Stimulated activated naive CD8-positive, alpha-beta T cell treated with anti-CD3 and anti-CD28 coated beads, Interleukin-15, amount 100 ng/mL, for 72 hours (primary cell): ENCODE measurements at regions not wholly inside any gene's neighbourhood (a gene's known extent, or its start where the extent isn't known, plus 50 kb on each side); places are given as distances from the start of the nearest gene placed in this dataset.
A peak's percentile ranks its signal among the peaks of the same experiment; 100 is the strongest.

Source experiments
- ATAC-seq: fragments of 150-1000 bp; cut with Tn5 transposase; 2 replicates; pipeline ENCODE4 v1.10.0; 2021; ENCODE audit warnings: mild to moderate bottlenecking, moderate library complexity
- DNase-seq, 2 donors: peaks; one replicate each; pipeline ENCODE4 v3.0.0; 2021 to 2022
- H3K27ac Mint-ChIP-seq, 2 donors: one replicate each; pipeline ENCODE4 v1.8.0; 2022; ENCODE audit warnings: mild to moderate bottlenecking in 2 of 2, mixed read lengths in 2 of 2, moderate library complexity in 2 of 2
- H3K27me3 Mint-ChIP-seq: one replicate; pipeline ENCODE4 v1.8.0; 2022; ENCODE audit warnings: mixed read lengths
- H3K4me1 Mint-ChIP-seq: one replicate; pipeline ENCODE4 v1.8.0; 2022; ENCODE audit warnings: mild to moderate bottlenecking, mixed read lengths
- H3K4me3 Mint-ChIP-seq, 2 donors: one replicate each; pipeline ENCODE4 v1.8.0; 2022; ENCODE audit warnings: mild to moderate bottlenecking in 2 of 2, mixed read lengths in 2 of 2, moderate library complexity in 1 of 2
- H3K9me3 Mint-ChIP-seq, 2 donors: one replicate each; pipeline ENCODE4 v1.8.0; 2022; ENCODE audit warnings: mixed read lengths in 2 of 2

DNA sequence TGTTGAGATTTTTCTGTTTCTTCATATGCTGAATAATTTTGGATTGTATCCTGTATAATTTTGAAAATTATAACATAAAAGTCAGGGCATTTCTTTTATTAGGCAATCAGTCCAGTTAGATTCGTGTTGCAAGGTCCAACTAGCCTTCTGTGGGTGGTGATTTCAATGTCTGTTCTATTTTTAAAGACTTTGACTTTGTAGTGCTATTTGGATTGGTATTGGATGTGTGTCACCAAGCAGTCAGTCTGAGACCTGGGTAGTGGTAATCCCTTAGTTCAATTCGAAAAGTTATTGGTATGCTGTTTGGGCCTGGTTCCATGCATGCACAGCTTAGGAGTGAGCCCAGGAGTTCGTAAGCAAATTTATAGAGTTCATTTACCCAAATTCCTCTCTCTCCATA, 82.2 kb downstream of the EPDR1 start:
- DNase-seq (no peak), ATAC-seq (no peak)
- Mint-ChIP-seq H3K27me3 (no peaks in the 10 kb centered on the region), H3K9me3 (peaks cover under 1 to 5% of the 10 kb centered on the region in 2 donors), H3K4me1 (no peaks in the 10 kb centered on the region), H3K4me3 (no peak overlapping the region), H3K27ac (no peak overlapping the region)

DNA sequence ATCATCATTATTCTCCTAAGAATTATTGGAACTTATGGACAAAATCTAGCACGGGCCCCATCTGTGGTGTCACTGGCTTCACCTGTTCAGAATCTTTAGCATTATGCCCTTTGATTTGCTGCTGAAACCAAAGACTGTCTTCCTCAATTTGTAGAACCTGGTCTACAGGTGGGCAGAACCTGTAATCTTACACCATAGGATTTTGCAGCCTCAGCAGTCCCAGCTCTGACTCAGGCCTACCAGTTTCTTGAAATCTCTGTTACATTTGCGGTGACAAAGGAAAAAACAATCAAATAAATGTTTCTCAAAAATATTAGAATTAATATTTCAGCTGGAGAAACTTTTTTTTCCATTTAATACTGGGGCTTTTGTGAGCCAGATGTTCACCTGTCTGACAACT, 86.1 kb downstream of the EPDR1 start:
- no peak for ATAC-seq
- Mint-ChIP-seq H3K9me3 (peaks cover 7 to 18% of the 10 kb centered on the region in 2 donors), H3K27me3 (no peaks in the 10 kb centered on the region), H3K4me1 (no peaks in the 10 kb centered on the region), H3K27ac (no peak overlapping the region), H3K4me3 (no peak overlapping the region)
- DNase-seq: no peak

DNA sequence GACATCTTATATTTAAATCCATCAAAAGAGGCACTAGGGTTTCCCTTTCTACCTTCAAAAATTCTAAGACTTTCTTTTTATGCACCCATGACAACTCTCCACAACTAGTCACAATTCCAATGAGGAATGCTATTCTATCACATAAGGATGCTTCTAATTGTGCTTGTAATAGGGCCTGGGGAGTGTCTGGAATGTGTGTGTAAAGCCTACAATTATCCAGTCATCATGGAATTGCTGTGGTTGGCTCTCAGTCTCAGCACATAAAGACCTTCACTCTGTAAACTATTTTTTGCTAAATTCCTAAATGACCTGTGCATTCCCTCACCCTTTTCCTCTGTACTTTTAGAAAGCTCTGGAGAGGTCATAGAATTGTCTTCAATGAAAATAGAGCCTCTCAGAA, 86.7 kb downstream of the EPDR1 start:
- peaks cover 7 to 18% of the 10 kb centered on the region in 2 donors for H3K9me3 Mint-ChIP-seq
- H3K27ac Mint-ChIP-seq: no peak overlapping the region
- no peak for DNase-seq
- H3K27me3 Mint-ChIP-seq: no peaks in the 10 kb centered on the region
- ATAC-seq: no peak
- H3K4me3 Mint-ChIP-seq: no peak overlapping the region
- H3K4me1 Mint-ChIP-seq: no peaks in the 10 kb centered on the region

- no peak for DNase-seq
- Mint-ChIP-seq H3K4me3 (no peak overlapping the region), H3K9me3 (peaks cover 7 to 18% of the 10 kb centered on the region in 2 donors), H3K27ac (no peak overlapping the region), H3K27me3 (peaks cover 11% of the 10 kb centered on the region), H3K4me1 (no peaks in the 10 kb centered on the region)
- ATAC-seq: no peak
Observed at GRCh38 chr7:38013246-38013645, 92.8 kb downstream of the EPDR1 start.

- peaks cover 11% of the 10 kb centered on the region for H3K27me3 Mint-ChIP-seq
- ATAC-seq: no peak
Observed at GRCh38 chr7:38016567-38016966, 96.1 kb downstream of the EPDR1 start.

GRCh38 chr7:38017320-38017719, 96.9 kb downstream of the EPDR1 start:
- Mint-ChIP-seq H3K4me3 (no peak overlapping the region), H3K9me3 (no peaks in the 10 kb centered on the region), H3K4me1 (no peaks in the 10 kb centered on the region), H3K27ac (no peak overlapping the region), H3K27me3 (peaks cover 11% of the 10 kb centered on the region)
- no peak for DNase-seq
- ATAC-seq: no peak

More at GRCh38 chr7:38016567-38016966, 96.1 kb downstream of the EPDR1 start:
- no peak for DNase-seq
- no peaks in the 10 kb centered on the region for H3K4me1 Mint-ChIP-seq
- no peak overlapping the region for H3K4me3 Mint-ChIP-seq
- H3K27ac Mint-ChIP-seq: no peak overlapping the region
- H3K9me3 Mint-ChIP-seq: no peaks in the 10 kb centered on the region

GRCh38 chr7:38020121-38020785, 99.8 kb downstream of the EPDR1 start:
- Mint-ChIP-seq H3K9me3 (no peaks in the 10 kb centered on the region), H3K4me3 (no peak overlapping the region), H3K27me3 (peaks cover 11% of the 10 kb centered on the region), H3K4me1 (no peaks in the 10 kb centered on the region), H3K27ac (no peak overlapping the region)
- no peak for DNase-seq
- ATAC-seq: no peak

GRCh38 chr7:38021892-38022291, 101.5 kb downstream of the EPDR1 start:
- Mint-ChIP-seq H3K27me3 (peaks cover 11% of the 10 kb centered on the region), H3K4me1 (no peaks in the 10 kb centered on the region), H3K27ac (no peak overlapping the region), H3K9me3 (no peaks in the 10 kb centered on the region), H3K4me3 (no peak overlapping the region)
- ATAC-seq (no peak), DNase-seq (no peak)

- Mint-ChIP-seq H3K4me3 (no peak overlapping the region), H3K27me3 (no peaks in the 10 kb centered on the region), H3K9me3 (no peaks in the 10 kb centered on the region), H3K27ac (no peak overlapping the region), H3K4me1 (no peaks in the 10 kb centered on the region)
- DNase-seq (no peak), ATAC-seq (no peak)
Observed at GRCh38 chr7:38025815-38026214, 105.4 kb downstream of the EPDR1 start.

GRCh38 chr7:38027884-38028455, 107.5 kb downstream of the EPDR1 start:
- Mint-ChIP-seq H3K27ac (no peak overlapping the region), H3K4me1 (no peaks in the 10 kb centered on the region), H3K4me3 (no peak overlapping the region), H3K27me3 (no peaks in the 10 kb centered on the region), H3K9me3 (no peaks in the 10 kb centered on the region)
- DNase-seq: no peak
- no peak for ATAC-seq

DNA sequence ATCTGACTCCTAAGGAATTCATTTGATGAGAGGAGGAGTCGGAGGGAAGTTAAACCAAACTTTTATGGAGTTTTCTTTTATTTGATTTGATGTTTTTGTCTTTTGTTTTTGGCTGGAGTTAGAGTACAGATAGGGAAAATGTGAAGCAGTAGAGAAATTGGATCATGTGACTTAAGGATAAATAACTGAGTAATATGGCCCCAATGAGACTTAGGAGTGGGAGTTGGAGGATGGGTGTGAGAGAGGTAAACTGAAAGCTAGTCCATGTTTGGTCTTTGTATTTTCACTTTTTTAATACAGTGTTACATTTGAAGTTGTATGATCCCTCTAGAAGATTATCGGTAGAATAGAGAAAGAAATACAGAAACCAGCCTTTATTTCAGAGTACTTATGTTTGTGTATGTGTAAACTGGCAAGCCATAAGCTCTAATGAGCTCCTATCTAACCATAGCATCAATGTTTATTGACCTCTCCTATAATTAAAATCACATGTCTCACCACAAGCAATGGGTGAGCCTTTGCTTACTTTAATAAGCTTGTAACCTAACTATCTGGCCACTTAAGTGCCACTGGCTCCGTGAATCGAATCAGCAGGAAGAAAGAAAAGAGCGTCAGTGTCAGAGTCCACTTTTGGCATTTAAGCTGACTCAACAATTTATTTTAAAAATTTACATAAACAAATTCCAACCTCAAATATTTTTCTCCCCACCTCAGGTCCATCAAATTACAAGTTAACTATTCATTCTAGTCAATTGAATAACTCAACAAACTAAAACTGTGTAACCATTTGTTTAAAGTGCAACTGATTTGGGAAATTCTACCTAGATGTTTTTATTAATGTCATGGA, 113.8 kb downstream of the EPDR1 start:
- H3K27me3 Mint-ChIP-seq: no peaks in the 10 kb centered on the region
- H3K27ac Mint-ChIP-seq: no peak overlapping the region
- no peaks in the 10 kb centered on the region for H3K9me3 Mint-ChIP-seq
- ATAC-seq (no peak), DNase-seq (no peak)
- H3K4me3 Mint-ChIP-seq: no peak overlapping the region
- no peaks in the 10 kb centered on the region for H3K4me1 Mint-ChIP-seq

- Mint-ChIP-seq H3K4me1 (no peaks in the 10 kb centered on the region), H3K27ac (no peak overlapping the region), H3K27me3 (peaks cover 8% of the 10 kb centered on the region), H3K9me3 (no peaks in the 10 kb centered on the region), H3K4me3 (no peak overlapping the region)
- ATAC-seq: no peak
- no peak for DNase-seq
Observed at GRCh38 chr7:38040831-38041230, 120.4 kb downstream of the EPDR1 start.

DNA sequence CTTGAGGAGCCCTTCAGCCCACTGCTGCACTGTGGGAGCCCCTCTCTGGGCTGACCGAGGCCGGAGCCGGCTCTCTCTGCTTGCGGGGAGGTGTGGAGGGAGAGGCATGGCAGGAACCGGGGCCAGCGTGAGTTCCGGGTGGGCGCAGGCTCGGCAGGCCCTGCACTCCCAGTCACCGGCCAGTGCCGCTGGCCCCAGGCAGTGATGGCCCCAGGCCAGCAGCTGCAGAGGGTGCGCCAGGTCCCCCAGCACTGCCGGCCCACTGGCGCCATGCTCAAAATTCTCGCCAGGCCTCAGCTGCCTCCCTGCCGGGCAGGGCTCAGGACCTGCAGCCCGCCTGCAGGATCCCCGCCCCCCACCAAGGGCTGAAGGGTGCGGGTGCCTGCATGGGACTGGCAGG, 128.4 kb upstream of the STARD3NL start:
- no peaks in the 10 kb centered on the region for H3K27me3 Mint-ChIP-seq
- peaks cover 5 to 13% of the 10 kb centered on the region in 2 donors for H3K9me3 Mint-ChIP-seq

GRCh38 chr7:38051311-38051710, 126.7 kb upstream of the STARD3NL start:
- peak; percentile 23 for ATAC-seq
- no peak for DNase-seq
- H3K4me1 Mint-ChIP-seq: no peaks in the 10 kb centered on the region
- H3K4me3 Mint-ChIP-seq: no peak overlapping the region
- H3K9me3 Mint-ChIP-seq: peaks cover 5 to 13% of the 10 kb centered on the region in 2 donors
- H3K27ac Mint-ChIP-seq: no peak overlapping the region
- H3K27me3 Mint-ChIP-seq: no peaks in the 10 kb centered on the region

More for the DNA sequence above, 128.4 kb upstream of the STARD3NL start:
- H3K27ac Mint-ChIP-seq: no peak overlapping the region
- H3K4me3 Mint-ChIP-seq: no peak overlapping the region
- DNase-seq: no peak
- no peak for ATAC-seq
- no peaks in the 10 kb centered on the region for H3K4me1 Mint-ChIP-seq

- DNase-seq: no peak
- H3K27me3 Mint-ChIP-seq: no peaks in the 10 kb centered on the region
- no peak for ATAC-seq
- peak overlapping the region in 1 of 2 donors; percentile 12 for H3K27ac Mint-ChIP-seq
- no peaks in the 10 kb centered on the region for H3K4me1 Mint-ChIP-seq
- peaks cover 5 to 13% of the 10 kb centered on the region in 2 donors for H3K9me3 Mint-ChIP-seq
- no peak overlapping the region for H3K4me3 Mint-ChIP-seq
Observed at GRCh38 chr7:38051786-38052185, 126.3 kb upstream of the STARD3NL start.

DNA sequence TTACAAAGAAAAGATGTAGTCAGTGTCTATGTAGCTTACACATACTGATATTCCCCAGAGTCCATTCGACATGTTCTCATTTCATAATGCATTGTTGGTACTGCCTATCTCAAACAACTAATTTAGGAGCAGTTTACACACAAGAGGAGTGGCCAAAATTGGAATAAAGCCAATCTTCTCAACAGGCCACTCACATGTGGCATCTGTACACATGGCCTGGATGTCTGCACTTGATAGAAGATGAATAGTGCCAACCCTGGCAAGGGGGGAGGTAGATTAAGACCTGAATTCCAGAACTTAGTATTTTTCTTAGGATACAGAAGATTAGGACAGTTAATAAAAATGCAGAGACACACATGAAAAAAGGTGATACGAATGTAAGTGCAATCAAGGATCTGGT, 125.3 kb upstream of the STARD3NL start:
- ATAC-seq (no peak), DNase-seq (no peak)
- Mint-ChIP-seq H3K9me3 (peaks cover 5 to 13% of the 10 kb centered on the region in 2 donors), H3K27me3 (no peaks in the 10 kb centered on the region), H3K4me3 (no peak overlapping the region), H3K4me1 (no peaks in the 10 kb centered on the region), H3K27ac (no peak overlapping the region)
